Ovary (tissue), 7 donors: ENCODE measurements at regions not wholly inside any gene's neighbourhood (a gene's known extent, or its start where the extent isn't known, plus 50 kb on each side); places are given as distances from the start of the nearest gene placed in this dataset.

ENCODE experiments used
- DNase-seq, 5 donors: peaks; one replicate each; pipeline ENCODE4 v3.0.0-alpha.2; 2019 to 2020
- H3K27ac ChIP-seq, 2 donors: fragments of 200-600 bp; one replicate each; pipeline versions ENCODE4 v1.5.1 to v1.8.0; 2019 to 2022
- H3K27me3 ChIP-seq: fragments of 200-600 bp; one replicate; pipeline ENCODE4 v1.8.0; 2022
- H3K36me3 ChIP-seq: fragments of 200-600 bp; sonication (generic); one replicate; pipeline ENCODE4 v1.5.1; 2019
- H3K4me1 ChIP-seq: one replicate; pipeline ENCODE4 v1.8.1; 2013; ENCODE audit warnings: mild to moderate bottlenecking, moderate library complexity; ENCODE audit not compliant: insufficient read depth
- H3K4me3 ChIP-seq: fragments of 200-600 bp; sonication (generic); one replicate; pipeline ENCODE4 v1.5.1; 2017
- H3K9me3 ChIP-seq, 2 donors: fragments of 200-600 bp in 1 of 2; sonication (generic) in 1 of 2; one replicate each; pipeline versions ENCODE4 v1.5.1 to v1.8.1; 2013 to 2019; ENCODE audit warnings: mild to moderate bottlenecking in 1 of 2, moderate library complexity in 1 of 2
- CTCF ChIP-seq, 3 donors: fragments of 450-650 bp in 2 of 3; fragments of 200-600 bp in 1 of 3; IDR thresholded peaks; one replicate each; pipeline versions ENCODE4 v1.5.1 to v1.8.0; 2016 to 2022; ENCODE audit warnings: antibody characterized with exemption in 3 of 3, mild to moderate bottlenecking in 1 of 3
- EP300 ChIP-seq: sonication (generic); formaldehyde crosslinking; IDR thresholded peaks from one replicate; pipeline ENCODE4 v1.6.1; 2017; ENCODE audit warnings: antibody characterized with exemption
- POLR2A ChIP-seq: fragments of 450-650 bp; IDR thresholded peaks from one replicate; pipeline ENCODE4 v1.6.1; 2017; ENCODE audit warnings: antibody characterized with exemption, mild to moderate bottlenecking, moderate library complexity
- WGBS, 3 donors: extraction: QIAGEN DNeasy Blood & Tissue Kit in 1 of 3; methylation state at CpG; one replicate each; pipeline versions ENCODE4 v1.1.5 to v1.1.7; 2013 to 2017; 5-methylcytosine and 5-hydroxymethylcytosine counted together
- intact Hi-C, 4 donors: fragments of 100-400 bp; cut with DNase I; formaldehyde crosslinking; loops; one replicate each; pipeline versions ENCODE4 v1.11.0 to v1.15.1; 2022 to 2023
- donor health status: DM: no; HTN: no; CAD: no; lungs with moderate emphysema.
- donor health status: DM: no; HTN: no; CAD: no.
- donor health status: Bipolar disorder and iron deficiency.
- donor health status: DM: no; HTN: no; CAD: no.
- donor health status: DM: yes; HTN: yes; CAD: no.

GRCh38 chr15:39159833-39160232 is 421.0 kb upstream of the THBS1 start:
- TF ChIP-seq CTCF (IDR thresholded peaks at IDR 0.05): no peak
- no peak for TF ChIP-seq POLR2A
- no peak for TF ChIP-seq EP300
- no peaks in the 10 kb centered on the region for H3K4me1 ChIP-seq
- H3K27ac ChIP-seq: no peak overlapping the region
- no peak for DNase-seq
- H3K4me3 ChIP-seq: no peak overlapping the region
- intact Hi-C loops: no loop called here
- no peaks in the 10 kb centered on the region for H3K9me3 ChIP-seq
- H3K36me3 ChIP-seq: no peaks in the 10 kb centered on the region
- no peaks in the 10 kb centered on the region for H3K27me3 ChIP-seq

- no peak overlapping the region for H3K27ac ChIP-seq
- H3K4me3 ChIP-seq: no peak overlapping the region
- no peak for DNase-seq
- WGBS, 3 donors: 97 to 100% (median 97%) methylated on average over 1 of the region's 1 CpG
- TF ChIP-seq EP300: no peak
- no peak for TF ChIP-seq POLR2A
- no peak for TF ChIP-seq CTCF (IDR thresholded peaks at IDR 0.05)
- no peaks in the 10 kb centered on the region for H3K36me3 ChIP-seq
- H3K27me3 ChIP-seq: no peaks in the 10 kb centered on the region
- H3K4me1 ChIP-seq: no peaks in the 10 kb centered on the region
- no peaks in the 10 kb centered on the region for H3K9me3 ChIP-seq
- intact Hi-C loops: no loop called here
Observed at GRCh38 chr15:39161096-39161495, 419.8 kb upstream of the THBS1 start.

GRCh38 chr15:39165020-39165706 is 415.7 kb upstream of the THBS1 start:
- intact Hi-C loops: loop anchor here in 2 of 4 donors (5.0 kb wide), 1 partner anchor 417 kb away; the partner anchor contains the start of gene THBS1 (in 2 of the 2)
- no peaks in the 10 kb centered on the region for H3K36me3 ChIP-seq
- no peak for DNase-seq
- TF ChIP-seq EP300 (no peak), CTCF (IDR thresholded peaks at IDR 0.05) (no peak), POLR2A (no peak)
- H3K27ac ChIP-seq: no peak overlapping the region
- H3K27me3 ChIP-seq: no peaks in the 10 kb centered on the region
- no peaks in the 10 kb centered on the region for H3K9me3 ChIP-seq
- H3K4me1 ChIP-seq: peaks cover 4% of the 10 kb centered on the region
- H3K4me3 ChIP-seq: no peak overlapping the region
- WGBS, 3 donors: 71 to 87% (median 83%) methylated on average over 2 of the region's 2 CpGs

- WGBS, 3 donors: 22 to 27% (median 23%) methylated on average over 4 of the region's 4 CpGs
- TF ChIP-seq EP300 (no peak), POLR2A (no peak), CTCF (IDR thresholded peaks at IDR 0.05) (no peak)
- intact Hi-C loops: loop anchor here in 2 of 4 donors (5.0 kb wide), 1 partner anchor 415 kb away; the partner anchor contains the start of gene THBS1 (in 2 of the 2)
- Histone ChIP-seq H3K4me1 (peaks cover 7% of the 10 kb centered on the region), H3K9me3 (no peaks in the 10 kb centered on the region), H3K27me3 (no peaks in the 10 kb centered on the region), H3K4me3 (no peak overlapping the region), H3K27ac (peak overlapping the region in 1 of 2 donors; percentile 50), H3K36me3 (no peaks in the 10 kb centered on the region)
- DNase-seq: no peak
Observed at GRCh38 chr15:39167164-39168058, 413.5 kb upstream of the THBS1 start.
